ENCODE measurements at regions not wholly inside any gene's neighbourhood (a gene's known extent, or its start where the extent isn't known, plus 50 kb on each side); places are given as distances from the start of the nearest gene placed in this dataset.
A peak's percentile ranks its signal among the peaks of the same experiment; 100 is the strongest.

DNA sequence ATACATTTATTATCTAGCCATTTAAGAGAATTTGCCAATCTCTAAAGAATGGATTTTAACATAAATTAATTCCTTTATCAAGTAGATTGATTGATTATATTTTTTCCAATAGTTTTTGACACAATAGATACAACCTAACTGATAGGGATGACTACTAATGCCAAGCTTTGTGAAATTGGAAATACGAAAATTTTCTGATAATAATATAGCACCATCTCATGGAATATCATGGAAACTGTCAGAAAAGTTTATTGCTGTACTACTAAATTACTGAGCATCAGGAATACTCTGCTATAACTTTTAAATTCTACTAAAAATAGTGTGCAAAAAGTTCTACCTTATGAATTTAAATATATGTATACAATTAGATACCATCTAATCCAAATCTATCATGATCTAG, 101.8 kb upstream of the MAP2 start:
- TF ChIP-seq, protein P1, sequence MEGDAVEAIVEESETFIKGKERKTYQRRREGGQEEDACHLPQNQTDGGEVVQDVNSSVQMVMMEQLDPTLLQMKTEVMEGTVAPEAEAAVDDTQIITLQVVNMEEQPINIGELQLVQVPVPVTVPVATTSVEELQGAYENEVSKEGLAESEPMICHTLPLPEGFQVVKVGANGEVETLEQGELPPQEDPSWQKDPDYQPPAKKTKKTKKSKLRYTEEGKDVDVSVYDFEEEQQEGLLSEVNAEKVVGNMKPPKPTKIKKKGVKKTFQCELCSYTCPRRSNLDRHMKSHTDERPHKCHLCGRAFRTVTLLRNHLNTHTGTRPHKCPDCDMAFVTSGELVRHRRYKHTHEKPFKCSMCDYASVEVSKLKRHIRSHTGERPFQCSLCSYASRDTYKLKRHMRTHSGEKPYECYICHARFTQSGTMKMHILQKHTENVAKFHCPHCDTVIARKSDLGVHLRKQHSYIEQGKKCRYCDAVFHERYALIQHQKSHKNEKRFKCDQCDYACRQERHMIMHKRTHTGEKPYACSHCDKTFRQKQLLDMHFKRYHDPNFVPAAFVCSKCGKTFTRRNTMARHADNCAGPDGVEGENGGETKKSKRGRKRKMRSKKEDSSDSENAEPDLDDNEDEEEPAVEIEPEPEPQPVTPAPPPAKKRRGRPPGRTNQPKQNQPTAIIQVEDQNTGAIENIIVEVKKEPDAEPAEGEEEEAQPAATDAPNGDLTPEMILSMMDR (conservative IDR thresholded peaks at IDR 0.05; ENCODE audit: low read length): peak; percentile 33; the same call in 1 of the 2 replicates
- TF ChIP-seq EZH2phosphoT487 (IDR thresholded peaks at IDR 0.05; ENCODE audit: borderline replicate concordance, low read depth, low read length): no peak
